Ovary (tissue), 7 donors: ENCODE measurements at regions not wholly inside any gene's neighbourhood (a gene's known extent, or its start where the extent isn't known, plus 50 kb on each side); places are given as distances from the start of the nearest gene placed in this dataset.

Experiments used
- DNase-seq, 5 donors: peaks; one replicate each; pipeline ENCODE4 v3.0.0-alpha.2; 2019 to 2020
- H3K27ac ChIP-seq, 2 donors: fragments of 200-600 bp; one replicate each; pipeline versions ENCODE4 v1.5.1 to v1.8.0; 2019 to 2022
- H3K27me3 ChIP-seq: fragments of 200-600 bp; one replicate; pipeline ENCODE4 v1.8.0; 2022
- H3K36me3 ChIP-seq: fragments of 200-600 bp; sonication (generic); one replicate; pipeline ENCODE4 v1.5.1; 2019
- H3K4me1 ChIP-seq: one replicate; pipeline ENCODE4 v1.8.1; 2013; ENCODE audit warnings: mild to moderate bottlenecking, moderate library complexity; ENCODE audit not compliant: insufficient read depth
- H3K4me3 ChIP-seq: fragments of 200-600 bp; sonication (generic); one replicate; pipeline ENCODE4 v1.5.1; 2017
- H3K9me3 ChIP-seq, 2 donors: fragments of 200-600 bp in 1 of 2; sonication (generic) in 1 of 2; one replicate each; pipeline versions ENCODE4 v1.5.1 to v1.8.1; 2013 to 2019; ENCODE audit warnings: mild to moderate bottlenecking in 1 of 2, moderate library complexity in 1 of 2
- EP300 ChIP-seq: sonication (generic); formaldehyde crosslinking; IDR thresholded peaks from one replicate; pipeline ENCODE4 v1.6.1; 2017; ENCODE audit warnings: antibody characterized with exemption
- POLR2A ChIP-seq: fragments of 450-650 bp; IDR thresholded peaks from one replicate; pipeline ENCODE4 v1.6.1; 2017; ENCODE audit warnings: antibody characterized with exemption, mild to moderate bottlenecking, moderate library complexity
- WGBS, 3 donors: extraction: QIAGEN DNeasy Blood & Tissue Kit in 1 of 3; methylation state at CpG; one replicate each; pipeline versions ENCODE4 v1.1.5 to v1.1.7; 2013 to 2017; 5-methylcytosine and 5-hydroxymethylcytosine counted together
- intact Hi-C, 4 donors: fragments of 100-400 bp; cut with DNase I; formaldehyde crosslinking; loops; one replicate each; pipeline versions ENCODE4 v1.11.0 to v1.15.1; 2022 to 2023
- TF ChIP-seq, protein P1 (sequence below), 3 donors: fragments of 450-650 bp in 2 of 3; fragments of 200-600 bp in 1 of 3; IDR thresholded peaks; one replicate each; pipeline versions ENCODE4 v1.5.1 to v1.8.0; 2016 to 2022; ENCODE audit warnings: antibody characterized with exemption in 3 of 3, mild to moderate bottlenecking in 1 of 3
- donor health status: DM: no; HTN: no; CAD: no; lungs with moderate emphysema.
- donor health status: DM: no; HTN: no; CAD: no.
- donor health status: Bipolar disorder and iron deficiency.
- donor health status: DM: no; HTN: no; CAD: no.
- donor health status: DM: yes; HTN: yes; CAD: no.

DNA sequence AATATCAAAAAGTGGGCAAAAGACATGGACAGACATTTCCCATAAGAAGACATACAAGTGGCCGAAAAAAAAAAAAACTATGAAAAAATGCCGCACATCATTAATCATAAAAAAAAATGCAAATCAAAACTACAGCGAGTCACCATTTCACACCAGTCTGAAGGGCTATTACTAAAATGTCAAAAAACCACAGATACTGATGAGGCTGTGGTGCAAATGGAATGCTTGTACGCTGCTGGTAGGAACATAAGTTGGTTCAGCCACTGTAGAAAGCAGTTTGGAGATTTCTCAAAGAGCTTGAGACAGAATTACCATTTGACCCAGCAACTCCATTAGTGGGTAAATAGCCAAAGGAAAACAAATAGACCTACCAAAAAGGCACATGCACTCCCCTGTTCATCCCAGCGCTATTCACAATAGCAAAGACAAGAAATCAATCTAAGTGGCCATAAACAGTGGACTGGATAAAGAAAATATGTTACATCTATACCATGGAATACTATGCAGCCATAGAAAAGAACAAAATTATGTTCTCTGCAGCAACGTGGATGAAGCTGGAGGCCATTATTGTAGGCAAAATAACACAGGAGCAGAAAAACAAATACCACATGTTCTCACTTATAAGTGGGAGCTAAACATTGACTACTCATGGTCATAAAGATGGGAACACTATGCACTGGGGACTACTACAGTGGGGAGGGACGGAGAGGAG is 110.6 kb upstream of the BOD1 start:
- intact Hi-C loops: no loop called here
- 78 to 87% (median 85%) methylated on average over 7 of the region's 7 CpGs for WGBS, 3 donors

DNA sequence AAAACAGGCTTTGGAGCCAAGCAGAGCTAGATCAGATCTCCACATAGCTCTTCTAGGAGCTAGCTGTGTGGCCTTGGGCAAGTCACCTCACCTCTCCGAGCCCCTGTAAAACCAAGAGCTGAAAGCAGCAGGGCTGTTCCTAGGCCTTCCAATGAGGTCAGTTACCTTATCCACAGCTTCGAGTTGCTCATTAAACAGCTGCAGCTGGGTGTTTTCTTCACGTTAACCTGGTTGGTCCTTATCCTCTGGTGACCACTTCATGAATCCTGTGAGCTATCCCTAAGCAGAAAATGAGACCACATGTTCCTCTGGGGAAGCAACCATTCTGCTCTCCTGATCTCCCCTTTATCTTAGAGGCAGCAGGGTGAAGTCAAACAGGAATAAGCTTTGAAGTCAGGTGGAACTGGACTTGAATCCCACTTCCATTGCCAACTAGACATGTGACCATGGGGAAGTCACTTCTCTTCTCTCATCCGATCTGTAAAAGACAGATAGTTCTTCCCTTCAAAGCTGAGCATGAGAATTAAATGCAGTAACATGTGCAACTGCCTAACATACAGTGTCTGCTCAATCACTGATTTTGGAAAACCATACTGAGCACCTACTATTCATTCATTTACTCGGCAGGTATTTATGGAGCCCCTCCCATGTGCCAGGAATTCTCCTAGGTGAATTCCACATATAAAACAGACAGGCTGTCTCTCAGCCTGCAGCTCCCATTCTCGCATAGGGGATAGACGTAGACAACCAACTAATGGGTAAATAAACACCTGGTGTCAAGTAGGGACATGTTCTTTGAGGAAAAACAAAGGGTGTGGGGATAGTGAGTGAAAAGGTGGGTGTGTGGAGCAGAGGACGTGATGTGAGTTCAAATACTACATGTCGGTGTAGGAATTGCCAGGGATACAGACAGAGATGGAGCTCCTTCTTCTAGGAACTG is 111.7 kb upstream of the BOD1 start:
- 65 to 73% (median 70%) methylated on average over 9 of the region's 9 CpGs for WGBS, 3 donors

More for the DNA sequence above, 110.6 kb upstream of the BOD1 start:
- no peaks in the 10 kb centered on the region for H3K4me1 ChIP-seq
- H3K27ac ChIP-seq: no peak overlapping the region
- no peak for DNase-seq
- no peak overlapping the region for H3K4me3 ChIP-seq
- no peaks in the 10 kb centered on the region for H3K27me3 ChIP-seq
- H3K9me3 ChIP-seq: no peaks in the 10 kb centered on the region
- TF ChIP-seq EP300 (no peak), POLR2A (no peak)
- TF ChIP-seq, protein P1, sequence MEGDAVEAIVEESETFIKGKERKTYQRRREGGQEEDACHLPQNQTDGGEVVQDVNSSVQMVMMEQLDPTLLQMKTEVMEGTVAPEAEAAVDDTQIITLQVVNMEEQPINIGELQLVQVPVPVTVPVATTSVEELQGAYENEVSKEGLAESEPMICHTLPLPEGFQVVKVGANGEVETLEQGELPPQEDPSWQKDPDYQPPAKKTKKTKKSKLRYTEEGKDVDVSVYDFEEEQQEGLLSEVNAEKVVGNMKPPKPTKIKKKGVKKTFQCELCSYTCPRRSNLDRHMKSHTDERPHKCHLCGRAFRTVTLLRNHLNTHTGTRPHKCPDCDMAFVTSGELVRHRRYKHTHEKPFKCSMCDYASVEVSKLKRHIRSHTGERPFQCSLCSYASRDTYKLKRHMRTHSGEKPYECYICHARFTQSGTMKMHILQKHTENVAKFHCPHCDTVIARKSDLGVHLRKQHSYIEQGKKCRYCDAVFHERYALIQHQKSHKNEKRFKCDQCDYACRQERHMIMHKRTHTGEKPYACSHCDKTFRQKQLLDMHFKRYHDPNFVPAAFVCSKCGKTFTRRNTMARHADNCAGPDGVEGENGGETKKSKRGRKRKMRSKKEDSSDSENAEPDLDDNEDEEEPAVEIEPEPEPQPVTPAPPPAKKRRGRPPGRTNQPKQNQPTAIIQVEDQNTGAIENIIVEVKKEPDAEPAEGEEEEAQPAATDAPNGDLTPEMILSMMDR (IDR thresholded peaks at IDR 0.05): no peak
- no peaks in the 10 kb centered on the region for H3K36me3 ChIP-seq

DNA sequence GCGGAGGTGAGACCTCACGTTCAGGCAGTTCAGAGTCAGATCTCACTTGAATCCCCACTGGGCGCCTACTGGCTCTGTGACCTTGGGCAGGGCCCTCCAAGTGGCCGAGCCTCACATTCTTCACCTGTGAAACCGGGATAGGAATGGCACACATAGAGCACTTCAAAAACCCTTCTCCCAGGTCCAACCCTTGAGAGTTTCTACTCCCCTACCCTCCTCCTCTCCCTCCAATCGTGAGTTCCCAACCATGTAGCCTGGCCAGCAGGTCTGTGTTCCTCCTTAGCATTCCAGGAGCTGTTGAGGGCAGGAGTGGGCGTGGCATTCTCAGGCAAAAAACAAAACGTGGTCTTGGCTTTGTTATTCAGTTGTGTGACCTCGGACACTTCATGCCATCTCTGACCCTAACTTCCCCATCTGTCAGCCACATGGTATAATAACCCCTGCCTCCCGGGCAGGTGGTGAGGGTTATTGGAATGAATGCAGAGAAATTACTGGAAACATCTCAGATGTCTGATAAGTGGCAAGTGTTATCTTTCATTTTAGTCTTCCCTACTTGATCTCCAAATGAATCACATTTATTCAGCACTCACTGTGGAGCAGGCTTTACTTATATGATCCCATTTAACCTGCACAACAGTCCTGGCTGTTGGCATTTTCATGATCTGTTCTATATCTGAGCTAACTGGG is 112.8 kb upstream of the BOD1 start:
- TF ChIP-seq, protein P1 (IDR thresholded peaks at IDR 0.05): no peak
- TF ChIP-seq POLR2A: no peak
- no peak for TF ChIP-seq EP300
- Histone ChIP-seq H3K27ac (no peak overlapping the region), H3K4me3 (no peak overlapping the region), H3K27me3 (no peaks in the 10 kb centered on the region), H3K36me3 (no peaks in the 10 kb centered on the region), H3K4me1 (no peaks in the 10 kb centered on the region), H3K9me3 (no peaks in the 10 kb centered on the region)
- 53 to 60% (median 59%) methylated on average over 10 of the region's 10 CpGs for WGBS, 3 donors
- DNase-seq: no peak
- intact Hi-C loops: no loop called here

More for the DNA sequence above, 111.7 kb upstream of the BOD1 start:
- intact Hi-C loops: no loop called here
- H3K36me3 ChIP-seq: no peaks in the 10 kb centered on the region
- no peaks in the 10 kb centered on the region for H3K9me3 ChIP-seq
- no peaks in the 10 kb centered on the region for H3K27me3 ChIP-seq
- no peak overlapping the region for H3K4me3 ChIP-seq
- no peaks in the 10 kb centered on the region for H3K4me1 ChIP-seq
- no peak for DNase-seq
- TF ChIP-seq, protein P1 (IDR thresholded peaks at IDR 0.05): no peak
- H3K27ac ChIP-seq: no peak overlapping the region

DNA sequence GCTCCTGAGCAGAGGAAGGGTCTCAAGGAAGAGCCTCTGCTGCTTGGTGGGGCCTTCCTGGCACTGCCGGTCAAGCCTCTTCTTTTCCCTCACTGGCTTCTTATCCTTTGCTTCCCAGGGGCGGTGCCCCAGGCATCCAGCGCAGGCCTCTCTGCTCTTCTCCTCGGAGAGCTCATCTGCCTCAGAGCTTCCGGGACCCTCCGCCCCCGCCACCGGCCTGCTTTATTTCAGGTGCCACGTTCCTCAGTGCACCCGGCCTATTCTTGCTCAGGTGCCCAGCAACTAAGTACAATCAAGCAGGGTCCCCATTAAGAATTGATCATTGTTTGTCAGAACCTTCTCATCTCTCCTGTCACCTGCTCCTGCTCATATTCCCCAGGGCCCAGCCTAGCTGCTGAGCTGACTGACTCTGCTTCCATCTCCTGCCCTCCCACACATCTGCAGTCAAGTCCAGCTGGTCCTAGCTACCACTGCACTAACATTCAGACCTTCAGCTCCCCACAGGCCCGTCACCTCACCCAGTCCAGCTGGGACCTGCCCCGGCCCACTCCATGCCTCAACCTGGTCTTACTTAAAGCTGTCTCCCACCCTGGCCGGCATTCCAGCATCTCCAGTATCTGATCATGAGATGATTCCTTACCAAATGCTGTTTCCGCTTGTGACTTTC is 114.3 kb upstream of the BOD1 start:
- DNase-seq: no peak
- Histone ChIP-seq H3K4me1 (no peaks in the 10 kb centered on the region), H3K4me3 (no peak overlapping the region), H3K27ac (no peak overlapping the region), H3K36me3 (no peaks in the 10 kb centered on the region), H3K27me3 (no peaks in the 10 kb centered on the region), H3K9me3 (no peaks in the 10 kb centered on the region)
- intact Hi-C loops: no loop called here
- TF ChIP-seq, protein P1 (IDR thresholded peaks at IDR 0.05): no peak
- TF ChIP-seq POLR2A (no peak), EP300 (no peak)
- 76 to 82% (median 79%) methylated on average over 14 of the region's 14 CpGs for WGBS, 3 donors
